HepG2 (cell line): ENCODE measurements at regions not wholly inside any gene's neighbourhood (a gene's known extent, or its start where the extent isn't known, plus 50 kb on each side); places are given as distances from the start of the nearest gene placed in this dataset.

ENCODE experiments used
- ATAC-seq: fragments of 200-7000 bp; cut with Tn5 transposase; 3 replicates; pipeline ENCODE4 v1.9.1; 2020; ENCODE audit warnings: mild to moderate bottlenecking, moderate library complexity
- BruUV-seq: library from RNA; stranded (reverse); fragments of 400-500 nt; replicated peaks from 2 replicates; lab custom pipeline; 2021; lab: Mats Ljungman, UMichigan
- CTCF ChIA-PET: fragments of 300-600 bp; formaldehyde crosslinking; extraction: SDS; loops from one replicate; lab custom pipeline; 2021; ENCODE audit warnings: low total read pairs, inconsistent platforms, low intra/inter-chr PET ratio; lab: Yijun Ruan, JAX
- POLR2A ChIA-PET: fragments of 350-600 bp; sonication (Branson Sonifier 250); formaldehyde crosslinking; loops from one replicate; lab custom pipeline; 2020; ENCODE audit warnings: antibody characterized with exemption, inconsistent platforms; lab: Yijun Ruan, JAX
- DNase-seq: peaks from one replicate; pipeline ENCODE4 v3.0.0-alpha.2; 2015; ENCODE audit warnings: low spot score
- FAIRE-seq: peaks from 3 replicates; lab custom pipeline; 2011; peaks lifted over from hg19 to GRCh38; lab: Jason Lieb, UNC
- H2AFZ ChIP-seq: one replicate; pipeline ENCODE4 v1.6.1; 2011; ENCODE audit warnings: low read length, inconsistent platforms
- H3K27ac ChIP-seq: fragments of 300-600 bp; 3 replicates; pipeline ENCODE4 v1.8.0; 2011; ENCODE audit warnings: mixed run types, mild to moderate bottlenecking, mixed read lengths, low read length, inconsistent platforms; ENCODE audit not compliant: insufficient read depth; ENCODE audit errors: extremely low read length
- H3K27me3 ChIP-seq, 2 experiments: fragments of 200-600 bp in 1 of 2; 2 replicates in 1 of 2; 3 replicates in 1 of 2; pipeline versions ENCODE4 v1.6.0 to v1.8.0; 2011; ENCODE audit warnings: low read length in 2 of 2, mild to moderate bottlenecking in 2 of 2, moderate library complexity in 2 of 2, inconsistent platforms in 1 of 2; ENCODE audit not compliant: insufficient read depth in 2 of 2, control insufficient read depth in 1 of 2
- H3K36me3 ChIP-seq, 2 experiments: fragments of 200-600 bp in 1 of 2; replicated peaks in 1 of 2; 2 replicates in 1 of 2; 3 replicates in 1 of 2; pipeline versions ENCODE4 v1.5.1 to v1.8.0; 2011; ENCODE audit warnings: low read length in 2 of 2, inconsistent platforms in 1 of 2; ENCODE audit not compliant: insufficient read depth in 2 of 2, control insufficient read depth in 1 of 2
- H3K4me1 ChIP-seq: 2 replicates; pipeline ENCODE4 v1.5.1; 2012; ENCODE audit warnings: low read length, inconsistent platforms; ENCODE audit not compliant: insufficient read depth
- H3K4me2 ChIP-seq: 2 replicates; pipeline ENCODE4 v1.6.0; 2011; ENCODE audit warnings: low read depth, low read length, inconsistent platforms
- H3K4me3 ChIP-seq, 3 experiments: fragments of 200-600 bp in 1 of 3; sonication (generic), shearing (Covaris generic) in 1 of 3; replicated peaks in 1 of 3; 2 replicates each; pipeline ENCODE4 v1.5.1; 2011 to 2016; ENCODE audit warnings: low read length in 3 of 3, inconsistent platforms in 2 of 3, low read depth in 2 of 3, mild to moderate bottlenecking in 2 of 3, control low read depth in 1 of 3, mixed read lengths in 1 of 3; ENCODE audit not compliant: insufficient read depth in 1 of 3
- H3K79me2 ChIP-seq: one replicate; pipeline ENCODE4 v1.6.1; 2011; ENCODE audit warnings: low read length, inconsistent platforms; ENCODE audit not compliant: insufficient read depth
- H3K9ac ChIP-seq: 2 replicates; pipeline ENCODE4 v1.6.0; 2011; ENCODE audit warnings: mild to moderate bottlenecking, low read depth, low read length, inconsistent platforms; ENCODE audit not compliant: insufficient read depth
- H3K9me3 ChIP-seq: 2 replicates; pipeline ENCODE4 v1.5.1; 2012; ENCODE audit warnings: mild to moderate bottlenecking, low read length
- H4K20me1 ChIP-seq: 2 replicates; pipeline ENCODE4 v1.6.0; 2011; ENCODE audit warnings: inconsistent platforms, mild to moderate bottlenecking, low read length, moderate library complexity; ENCODE audit not compliant: insufficient read depth
- CCDC6 ChIP-seq: sonication (generic); formaldehyde crosslinking; IDR thresholded peaks from 2 replicates; pipeline ENCODE4 v1.8.1; 2022; ENCODE audit warnings: mild to moderate bottlenecking, missing genetic modification reagents, moderate library complexity
- CREB1 ChIP-seq, 2 experiments: fragments of 450-650 bp in 1 of 2; IDR thresholded peaks; 2 replicates each; pipeline ENCODE4 v1.6.1; 2016 to 2017; ENCODE audit warnings: control low read depth in 1 of 2, mild to moderate bottlenecking in 1 of 2, missing compliant biosample characterization in 1 of 2, missing genetic modification characterization in 1 of 2
- EEA1 ChIP-seq: sonication (generic); formaldehyde crosslinking; IDR thresholded peaks from 2 replicates; pipeline ENCODE4 v1.5.1; 2020; ENCODE audit warnings: mild to moderate bottlenecking, missing genetic modification reagents, borderline replicate concordance
- IKZF1 ChIP-seq: fragments of 450-650 bp; IDR thresholded peaks from 2 replicates; pipeline ENCODE4 v1.7.1; 2016
- ISX ChIP-seq: sonication (generic); formaldehyde crosslinking; conservative IDR thresholded peaks from 2 replicates; pipeline ENCODE4 v1.5.0; 2020; ENCODE audit warnings: missing genetic modification reagents
- KMT2A ChIP-seq: sonication (generic); formaldehyde crosslinking; IDR thresholded peaks from 2 replicates; pipeline ENCODE4 v1.4.0; 2020; ENCODE audit warnings: missing genetic modification reagents
- MBNL3 ChIP-seq: fragments of 250-450 bp; sonication (Bioruptor Pico); conservative IDR thresholded peaks from 2 replicates; pipeline ENCODE4 v1.8.0; 2022; ENCODE audit warnings: mild to moderate bottlenecking, inconsistent platforms
- MEIS2 ChIP-seq: sonication (generic); formaldehyde crosslinking; IDR thresholded peaks from 2 replicates; pipeline ENCODE4 v1.9.0; 2021; ENCODE audit warnings: mild to moderate bottlenecking, missing genetic modification reagents
- MTA1 ChIP-seq: sonication (generic); formaldehyde crosslinking; IDR thresholded peaks from 2 replicates; pipeline ENCODE4 v1.4.0; 2020; ENCODE audit warnings: missing genetic modification reagents, mild to moderate bottlenecking, borderline replicate concordance
- NONO ChIP-seq, 2 experiments: fragments of 450-650 bp in 1 of 2; sonication (generic) in 1 of 2; formaldehyde crosslinking in 1 of 2; IDR thresholded peaks in 1 of 2; conservative IDR thresholded peaks in 1 of 2; 2 replicates each; pipeline versions ENCODE4 v1.6.1 to v1.8.0; 2017 to 2022; ENCODE audit warnings: mild to moderate bottlenecking in 1 of 2, missing genetic modification reagents in 1 of 2, moderate library complexity in 1 of 2
- SRSF4 ChIP-seq: fragments of 200-400 bp; formaldehyde crosslinking; IDR thresholded peaks from one replicate; pipeline ENCODE4 v1.6.1; 2018; ENCODE audit warnings: mild to moderate bottlenecking, low read depth, low read length, moderate library complexity; ENCODE audit not compliant: poor library complexity, severe bottlenecking
- ZBTB14 ChIP-seq: sonication (generic); formaldehyde crosslinking; IDR thresholded peaks from 2 replicates; pipeline ENCODE4 v1.4.0; 2020; ENCODE audit warnings: missing genetic modification reagents
- ZC3H4 ChIP-seq: sonication (generic); formaldehyde crosslinking; IDR thresholded peaks from 2 replicates; pipeline ENCODE4 v1.4.0; 2020; ENCODE audit warnings: missing genetic modification reagents, borderline replicate concordance
- ZMAT5 ChIP-seq: sonication (generic); formaldehyde crosslinking; IDR thresholded peaks from 2 replicates; pipeline ENCODE4 v1.5.0; 2020; ENCODE audit warnings: mild to moderate bottlenecking, low read depth, missing genetic modification reagents, borderline replicate concordance
- ZMYM3 ChIP-seq: sonication (generic); formaldehyde crosslinking; IDR thresholded peaks from 2 replicates; pipeline ENCODE4 v1.5.1; 2020; ENCODE audit warnings: mild to moderate bottlenecking, missing genetic modification reagents
- ZNF180 ChIP-seq: sonication (generic); formaldehyde crosslinking; IDR thresholded peaks from 2 replicates; pipeline ENCODE4 v1.4.0; 2020; ENCODE audit warnings: low read depth, missing genetic modification reagents, borderline replicate concordance
- ZNF274 ChIP-seq: sonication (generic); formaldehyde crosslinking; IDR thresholded peaks from 2 replicates; pipeline ENCODE4 v1.5.1; 2020; ENCODE audit warnings: mild to moderate bottlenecking, missing genetic modification reagents
- ZNF510 ChIP-seq: sonication (generic); formaldehyde crosslinking; IDR thresholded peaks from 2 replicates; pipeline ENCODE4 v1.4.0; 2020; ENCODE audit warnings: low read depth, mild to moderate bottlenecking, missing genetic modification reagents
- ZNF570 ChIP-seq: sonication (generic); formaldehyde crosslinking; IDR thresholded peaks from 2 replicates; pipeline ENCODE4 v1.4.0; 2020; ENCODE audit warnings: mild to moderate bottlenecking, missing genetic modification reagents, borderline replicate concordance
- ZNF589 ChIP-seq: sonication (generic); formaldehyde crosslinking; conservative IDR thresholded peaks from 2 replicates; pipeline ENCODE4 v1.8.0; 2022; ENCODE audit warnings: mild to moderate bottlenecking, moderate library complexity, missing genetic modification reagents
- WGBS: methylation state at CpG from one replicate; pipeline ENCODE4 v1.1.6; 2017; ENCODE audit warnings: low lambda C conversion rate; 5-methylcytosine and 5-hydroxymethylcytosine counted together
- in situ Hi-C: cut with HindIII; loops from 2 replicates; pipeline ENCODE4 v1.10.0; 2017; ENCODE audit warnings: low pct_unique_long_range_greater_than_20kb; ENCODE audit not compliant: extremely low pct_ligation_motif_present
- intact Hi-C: fragments of 100-400 bp; cut with micrococcal nuclease; formaldehyde crosslinking; loops from one replicate; pipeline ENCODE4 v1.10.0; 2022; ENCODE audit not compliant: unreplicated experiment

GRCh38 chr16:80171199-80171598, 369.6 kb upstream of the DYNLRB2 start:
- WGBS: 89% methylated on average over 4 of the region's 4 CpGs

GRCh38 chr16:80167657-80168390, 373.0 kb upstream of the DYNLRB2 start:
- no peak overlapping the region for H3K4me2 ChIP-seq
- H2AFZ ChIP-seq: no peak overlapping the region
- TF ChIP-seq ZNF274: no peak
- TF ChIP-seq ZNF180 (CRISPR knock-in tag): no peak
- TF ChIP-seq ISX (CRISPR knock-in tag): no peak
- TF ChIP-seq MBNL3: no peak
- TF ChIP-seq CCDC6: no peak
- TF ChIP-seq EEA1 (CRISPR knock-in tag): no peak
- no peak for TF ChIP-seq ZBTB14 (CRISPR knock-in tag)
- no peak for TF ChIP-seq ZC3H4 (CRISPR knock-in tag)
- no peak for TF ChIP-seq SRSF4
- TF ChIP-seq ZMYM3 (CRISPR knock-in tag): no peak
- TF ChIP-seq ZNF510 (CRISPR knock-in tag): no peak
- no peak for TF ChIP-seq MEIS2
- TF ChIP-seq ZNF570 (CRISPR knock-in tag): no peak
- no TSS peak for BruUV-seq
- FAIRE-seq (no peak), ATAC-seq (no peak), DNase-seq (no peak)
- no peaks in the 10 kb centered on the region for H3K36me3 ChIP-seq
- H3K4me1 ChIP-seq: no peaks in the 10 kb centered on the region
- POLR2A ChIA-PET: no interaction called here
- H3K79me2 ChIP-seq: no peaks in the 10 kb centered on the region
- H3K9me3 ChIP-seq: peaks cover 4% of the 10 kb centered on the region; the same call in 1 of the 2 replicates
- H3K27ac ChIP-seq: no peak overlapping the region
- H4K20me1 ChIP-seq: no peaks in the 10 kb centered on the region
- in situ Hi-C loops: no loop called here
- 45% methylated on average over 10 of the region's 10 CpGs for WGBS
- CTCF ChIA-PET: no interaction called here
- no peak overlapping the region for H3K9ac ChIP-seq
- H3K27me3 ChIP-seq: no peaks in the 10 kb centered on the region
- intact Hi-C loops: no loop called here
- H3K4me3 ChIP-seq: no peak overlapping the region

More at GRCh38 chr16:80171199-80171598, 369.6 kb upstream of the DYNLRB2 start:
- FAIRE-seq (no peak), DNase-seq (no peak), ATAC-seq (no peak)
- no peak overlapping the region for H3K27ac ChIP-seq
- TF ChIP-seq KMT2A (CRISPR knock-in tag) (no peak), NONO (IDR thresholded peaks at IDR 0.05) (peak; percentile 72; the same call in 1 of the 2 replicates), NONO (CRISPR knock-in tag; conservative IDR thresholded peaks at IDR 0.05) (no peak), IKZF1 (0 out of 2 replicates have a peak, but pooled peaks have one; percentile 67), ZMAT5 (no peak), ZNF589 (CRISPR knock-in tag) (no peak), CREB1 (IDR thresholded peaks at IDR 0.05) (peak; percentile 86), CREB1 (CRISPR knock-in tag; IDR thresholded peaks at IDR 0.05) (no peak), MTA1 (CRISPR knock-in tag) (no peak)
- intact Hi-C loops (no loop called here), in situ Hi-C loops (no loop called here)
- H3K4me2 ChIP-seq: no peak overlapping the region
- no TSS peak for BruUV-seq
- peaks cover 4% of the 10 kb centered on the region; the same call in 1 of the 2 replicates for H3K9me3 ChIP-seq
- no peaks in the 10 kb centered on the region for H3K36me3 ChIP-seq
- H2AFZ ChIP-seq: no peak overlapping the region
- ChIA-PET POLR2A (no interaction called here), CTCF (no interaction called here)
- no peak overlapping the region for H3K9ac ChIP-seq
- no peaks in the 10 kb centered on the region for H4K20me1 ChIP-seq
- H3K27me3 ChIP-seq: no peaks in the 10 kb centered on the region
- H3K4me3 ChIP-seq: no peak overlapping the region
- no peaks in the 10 kb centered on the region for H3K79me2 ChIP-seq
- H3K4me1 ChIP-seq: no peaks in the 10 kb centered on the region
